PC-3 (cell line): ENCODE measurements at regions not wholly inside any gene's neighbourhood (a gene's known extent, or its start where the extent isn't known, plus 50 kb on each side); places are given as distances from the start of the nearest gene placed in this dataset.
"Not testable (repeated sequence)": the region's sequence is repeated elsewhere in the genome, so short reads cannot be mapped to it uniquely, and the experiment has no call there.

Experiments used
- ATAC-seq: fragments of 200-7000 bp; cut with Tn5 transposase; 2 replicates; pipeline ENCODE4 v1.9.1; 2020; ENCODE audit warnings: mild to moderate bottlenecking, moderate library complexity
- BruUV-seq: library from RNA; stranded (reverse); fragments of 400-500 nt; replicated peaks from 2 replicates; lab custom pipeline; 2021; lab: Mats Ljungman, UMichigan
- CTCF ChIA-PET: fragments of 300-600 bp; sonication (Branson Sonifier 250); formaldehyde crosslinking; loops from one replicate; lab custom pipeline; 2022; ENCODE audit warnings: antibody characterized with exemption; lab: Charles Lee
- POLR2A ChIA-PET: fragments of 300-600 bp; sonication (Branson Sonifier 250); formaldehyde crosslinking; loops from one replicate; lab custom pipeline; 2022; ENCODE audit warnings: antibody characterized with exemption; ENCODE audit not compliant: unreplicated experiment; lab: Charles Lee
- DNase-seq: peaks from one replicate; pipeline ENCODE4 v3.0.0-alpha.2; 2015
- H2AFZ ChIP-seq: fragments of 300-600 bp; sonication (generic); 2 replicates; pipeline ENCODE4 v1.6.0; 2016; ENCODE audit warnings: antibody characterized with exemption, low read length
- H3F3A ChIP-seq: fragments of 300-600 bp; sonication (generic); one replicate; pipeline ENCODE4 v1.6.0; 2017; ENCODE audit warnings: antibody characterized with exemption, low read length, control low read depth, mild to moderate bottlenecking; ENCODE audit not compliant: unreplicated experiment
- H3K27ac ChIP-seq: fragments of 300-600 bp; sonication (generic); 2 replicates; pipeline ENCODE4 v1.5.1; 2016; ENCODE audit warnings: mild to moderate bottlenecking, low read length
- H3K27me3 ChIP-seq: fragments of 300-600 bp; sonication (generic); 2 replicates; pipeline ENCODE4 v1.6.1; 2016; ENCODE audit warnings: low read length, mixed read lengths
- H3K36me3 ChIP-seq: fragments of 300-600 bp; sonication (generic); 2 replicates; pipeline ENCODE4 v1.6.1; 2016; ENCODE audit warnings: low read depth, mixed run types, low read length, mixed read lengths
- H3K4me1 ChIP-seq: fragments of 300-600 bp; sonication (generic); 2 replicates; pipeline ENCODE4 v1.5.1; 2016; ENCODE audit warnings: low read length; ENCODE audit not compliant: insufficient read depth
- H3K4me2 ChIP-seq: fragments of 300-600 bp; sonication (generic); 2 replicates; pipeline ENCODE4 v1.6.0; 2016; ENCODE audit warnings: low read length
- H3K4me3 ChIP-seq: fragments of 300-600 bp; sonication (generic); 2 replicates; pipeline ENCODE4 v1.5.1; 2016; ENCODE audit warnings: mild to moderate bottlenecking, low read length, mixed read lengths
- H3K79me2 ChIP-seq: fragments of 300-600 bp; sonication (generic); 2 replicates; pipeline ENCODE4 v1.6.1; 2017; ENCODE audit warnings: low read length, mixed read lengths
- H3K9ac ChIP-seq: fragments of 300-600 bp; sonication (generic); 2 replicates; pipeline ENCODE4 v1.6.0; 2016; ENCODE audit warnings: mild to moderate bottlenecking, low read length
- H3K9me2 ChIP-seq: fragments of 300-600 bp; sonication (generic); replicated peaks from 2 replicates; pipeline ENCODE4 v1.6.1; 2016; ENCODE audit warnings: mixed run types, low read length, mixed read lengths
- H3K9me3 ChIP-seq: fragments of 300-600 bp; sonication (generic); 2 replicates; pipeline ENCODE4 v1.6.1; 2016; ENCODE audit warnings: low read length, mixed read lengths
- H4K20me1 ChIP-seq: fragments of 300-600 bp; sonication (generic); 2 replicates; pipeline ENCODE4 v1.6.1; 2016; ENCODE audit warnings: low read length, mixed read lengths
- intact Hi-C: fragments of 100-400 bp; cut with micrococcal nuclease; formaldehyde crosslinking; loops from 2 replicates; pipeline ENCODE4 v1.9.0; 2023

DNA sequence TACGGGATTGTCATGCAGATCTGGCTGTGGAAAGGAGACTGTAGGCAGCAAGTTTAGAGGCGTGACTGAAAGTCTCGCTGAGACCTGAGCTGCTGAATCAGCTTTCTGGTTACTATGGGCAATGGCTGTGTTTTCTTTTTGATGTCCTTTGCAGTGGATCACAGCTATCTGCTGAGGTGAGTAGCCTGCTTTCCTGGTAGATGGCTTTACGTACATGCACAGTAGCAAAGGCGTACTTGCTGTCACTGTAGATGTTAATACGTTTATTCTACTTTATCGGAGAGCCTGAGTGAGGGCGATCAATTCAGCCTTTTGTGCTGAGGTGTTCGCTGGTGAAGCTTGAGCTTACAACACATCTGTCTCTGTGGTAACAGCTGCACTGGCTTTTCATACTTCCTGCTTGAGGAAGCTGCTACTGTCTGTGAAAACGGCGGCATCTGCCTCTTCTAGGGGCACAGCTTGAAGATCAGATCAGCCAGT is 92.9 kb upstream of the FAM90A1 start:
- not testable (repeated sequence) for BruUV-seq

DNA sequence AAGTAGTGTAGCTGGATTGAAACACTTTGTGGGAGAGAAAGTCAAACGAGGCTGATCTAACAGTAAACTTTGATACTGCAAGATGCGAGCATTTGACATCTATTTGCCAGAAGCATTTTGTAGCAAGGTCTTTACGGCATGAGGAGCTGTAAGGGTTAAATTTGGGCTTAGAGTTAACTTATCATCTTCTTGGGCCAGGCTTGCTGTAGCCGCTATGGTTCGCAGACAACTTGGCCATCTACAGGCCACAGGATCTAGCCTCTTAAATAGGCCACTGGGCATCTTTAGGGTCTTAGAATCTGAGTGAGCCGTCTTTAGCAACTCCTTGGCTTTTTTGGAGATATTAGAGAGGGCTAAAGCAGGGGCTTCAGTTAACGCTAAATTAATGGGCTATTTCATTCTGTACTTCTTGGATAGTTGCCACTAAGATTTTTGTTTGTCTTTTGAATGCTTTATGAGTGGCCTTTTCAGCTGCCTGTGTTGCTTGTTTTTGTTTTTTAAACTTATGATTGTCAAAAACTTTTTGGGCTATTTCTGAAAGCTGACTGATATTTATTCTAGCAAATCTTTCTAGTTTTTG is 93.5 kb upstream of the FAM90A1 start:
- H3K4me2 ChIP-seq, H3K4me3 ChIP-seq, CTCF ChIA-PET, H3K36me3 ChIP-seq, DNase-seq, H3K4me1 ChIP-seq, H3K27ac ChIP-seq, H3K27me3 ChIP-seq, H2AFZ ChIP-seq, H3K9ac ChIP-seq, H3K9me2 ChIP-seq, H4K20me1 ChIP-seq, H3K9me3 ChIP-seq, intact Hi-C loops, POLR2A ChIA-PET, H3K79me2 ChIP-seq, H3F3A ChIP-seq, BruUV-seq, ATAC-seq: not testable (repeated sequence)

More for the DNA sequence above, 92.9 kb upstream of the FAM90A1 start:
- H3K9ac ChIP-seq, ATAC-seq, H3K4me2 ChIP-seq, H3K27ac ChIP-seq, H3K9me2 ChIP-seq, H3K36me3 ChIP-seq, CTCF ChIA-PET, H3K27me3 ChIP-seq, DNase-seq, H2AFZ ChIP-seq, intact Hi-C loops, H3K79me2 ChIP-seq, H3K9me3 ChIP-seq, H3K4me1 ChIP-seq, H4K20me1 ChIP-seq, H3K4me3 ChIP-seq, H3F3A ChIP-seq, POLR2A ChIA-PET: not testable (repeated sequence)

DNA sequence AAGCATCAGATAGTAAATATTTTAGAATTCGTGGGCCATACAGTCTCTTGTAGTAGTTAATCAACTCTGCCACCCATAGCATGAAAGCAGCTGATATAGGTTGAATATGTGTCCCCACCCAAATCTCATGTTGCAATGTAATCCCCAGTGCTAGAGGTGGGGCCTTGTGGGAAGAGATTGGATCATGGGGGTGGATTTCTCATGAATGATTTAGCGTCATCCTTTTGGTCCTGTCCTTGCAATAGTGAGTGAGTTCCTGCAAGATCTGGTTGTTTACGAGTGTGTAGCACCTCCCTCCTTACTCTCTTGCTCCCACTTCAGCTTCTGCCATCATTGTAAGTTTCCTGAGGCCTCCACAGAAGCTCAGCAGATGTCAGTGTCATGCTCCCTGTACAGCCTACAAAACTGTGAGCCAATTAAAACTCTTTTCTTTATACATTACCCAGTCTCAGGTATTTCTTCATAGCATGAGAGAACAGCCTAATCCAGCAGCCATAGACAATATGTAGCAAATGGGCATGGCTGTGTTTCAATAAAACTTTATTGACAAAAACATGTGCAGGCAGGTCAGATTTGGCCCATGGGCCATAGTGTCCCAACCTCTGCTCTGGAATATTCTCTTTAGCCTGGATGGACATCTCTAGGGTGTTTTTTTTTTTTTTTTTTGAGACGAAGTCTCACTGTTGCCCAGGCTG is 97.9 kb upstream of the FAM90A1 start:
- intact Hi-C loops, H3K36me3 ChIP-seq, H3K27ac ChIP-seq, H3K9me2 ChIP-seq, POLR2A ChIA-PET, H3F3A ChIP-seq, BruUV-seq, H4K20me1 ChIP-seq, H3K9me3 ChIP-seq, H3K79me2 ChIP-seq, H3K4me2 ChIP-seq, ATAC-seq, DNase-seq, H3K27me3 ChIP-seq, CTCF ChIA-PET, H2AFZ ChIP-seq, H3K4me3 ChIP-seq, H3K9ac ChIP-seq, H3K4me1 ChIP-seq: not testable (repeated sequence)

DNA sequence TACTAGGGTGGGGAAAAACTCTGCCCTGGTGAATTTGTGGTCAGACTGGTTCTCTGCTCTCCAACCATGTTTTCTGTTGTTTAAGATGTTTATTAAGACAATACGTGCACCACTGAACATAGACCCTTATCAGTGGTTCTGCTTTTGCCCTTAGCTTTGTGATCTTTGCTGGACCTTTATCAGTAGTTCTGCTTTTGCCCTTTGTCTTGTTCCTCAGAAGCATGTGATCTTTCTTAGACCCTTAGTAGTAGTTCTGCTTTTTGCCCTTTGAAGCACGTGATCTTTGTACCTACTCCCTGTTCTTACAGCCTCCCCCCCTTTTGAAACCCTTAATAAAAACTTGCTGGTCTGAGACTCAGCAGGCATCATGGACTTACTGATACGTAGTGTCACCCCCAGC is 101.4 kb upstream of the FAM90A1 start:
- BruUV-seq, H3K9me3 ChIP-seq, DNase-seq, H3K36me3 ChIP-seq, H3K9ac ChIP-seq, H3F3A ChIP-seq, H3K9me2 ChIP-seq, CTCF ChIA-PET, H2AFZ ChIP-seq, H4K20me1 ChIP-seq, H3K4me2 ChIP-seq, H3K27me3 ChIP-seq, intact Hi-C loops, H3K79me2 ChIP-seq, ATAC-seq, H3K27ac ChIP-seq, H3K4me1 ChIP-seq, H3K4me3 ChIP-seq, POLR2A ChIA-PET: not testable (repeated sequence)

DNA sequence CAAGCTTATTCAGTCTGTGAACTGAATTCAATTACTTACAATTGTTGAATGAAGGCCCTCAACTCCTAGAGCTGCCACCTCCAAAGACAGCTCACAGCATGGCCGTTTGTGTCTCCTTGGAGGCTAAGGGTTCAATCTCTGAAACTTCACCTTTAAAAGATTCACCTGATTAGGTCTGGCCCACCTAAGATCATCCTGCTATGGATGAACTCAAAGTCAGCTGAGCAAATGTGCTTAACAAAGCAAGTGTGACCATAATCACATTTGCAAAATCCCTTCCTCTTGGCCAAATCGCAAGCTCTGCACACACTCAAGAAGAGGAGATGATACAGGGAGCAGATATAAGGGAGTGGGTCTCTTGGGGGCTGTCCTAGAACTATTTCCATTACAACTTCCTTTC is 105.0 kb upstream of the FAM90A1 start:
- H4K20me1 ChIP-seq, intact Hi-C loops, H3K4me3 ChIP-seq, BruUV-seq, H3K9me2 ChIP-seq, H3K9me3 ChIP-seq, H3K4me2 ChIP-seq, H3K36me3 ChIP-seq, ATAC-seq, H3K79me2 ChIP-seq, H3K27me3 ChIP-seq, DNase-seq, H2AFZ ChIP-seq, H3K4me1 ChIP-seq, CTCF ChIA-PET, H3K27ac ChIP-seq, H3K9ac ChIP-seq, POLR2A ChIA-PET, H3F3A ChIP-seq: not testable (repeated sequence)

DNA sequence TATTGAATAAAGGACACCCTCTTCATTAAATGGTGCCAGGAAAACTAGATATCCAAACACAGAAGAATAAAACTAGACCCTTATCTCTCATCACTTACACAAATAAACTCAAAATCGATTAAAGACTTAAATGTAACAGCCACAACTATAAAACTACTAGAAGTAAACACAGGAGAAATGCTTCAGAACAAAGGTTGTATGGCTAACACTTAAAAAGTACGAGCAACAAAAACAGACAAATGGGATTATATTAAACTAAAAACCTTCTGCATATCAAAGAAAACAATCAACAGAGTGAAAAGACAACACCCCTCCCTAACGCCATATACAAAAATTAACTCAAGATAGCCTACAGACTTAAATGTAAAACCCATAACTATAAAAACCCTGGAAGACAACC is 104.7 kb upstream of the CLEC6A start:
- H3K4me1 ChIP-seq, H3K9me2 ChIP-seq, H3K27me3 ChIP-seq, H3K79me2 ChIP-seq, H3K4me3 ChIP-seq, H3K27ac ChIP-seq, intact Hi-C loops, ATAC-seq, POLR2A ChIA-PET, H3K4me2 ChIP-seq, H2AFZ ChIP-seq, H3F3A ChIP-seq, CTCF ChIA-PET, H3K36me3 ChIP-seq, H3K9me3 ChIP-seq, DNase-seq, H4K20me1 ChIP-seq, BruUV-seq, H3K9ac ChIP-seq: not testable (repeated sequence)
